Right cardiac atrium (tissue), 5 donors: ENCODE measurements at regions not wholly inside any gene's neighbourhood (a gene's known extent, or its start where the extent isn't known, plus 50 kb on each side); places are given as distances from the start of the nearest gene placed in this dataset.
A peak's percentile ranks its signal among the peaks of the same experiment; 100 is the strongest.
"Not testable (repeated sequence)": the region's sequence is repeated elsewhere in the genome, so short reads cannot be mapped to it uniquely, and the experiment has no call there.

ENCODE experiments used
- ATAC-seq, 2 donors: fragments of 200-7000 bp; cut with Tn5 transposase; one replicate each; pipeline versions ENCODE4 v1.8.0 to v1.9.1; 2020; ENCODE audit warnings: moderate library complexity in 2 of 2, mild to moderate bottlenecking in 1 of 2
- DNase-seq, 3 donors: peaks; one replicate each; pipeline ENCODE4 v3.0.0-alpha.2; 2020
- H3K27ac ChIP-seq: one replicate; pipeline ENCODE4 v1.5.1; 2013; ENCODE audit warnings: mild to moderate bottlenecking, low read length, control low read depth, moderate library complexity
- H3K27me3 ChIP-seq: one replicate; pipeline ENCODE4 v1.6.1; 2013; ENCODE audit not compliant: control insufficient read depth, insufficient read depth
- H3K4me1 ChIP-seq: one replicate; pipeline ENCODE4 v1.6.1; 2013; ENCODE audit warnings: low read length; ENCODE audit not compliant: control insufficient read depth, insufficient read depth
- H3K4me3 ChIP-seq: one replicate; pipeline ENCODE4 v1.5.1; 2013; ENCODE audit warnings: low read length, control low read depth
- H3K9me3 ChIP-seq: one replicate; pipeline ENCODE4 v1.6.1; 2013; ENCODE audit warnings: low read length; ENCODE audit not compliant: control insufficient read depth
- WGBS: extraction: QIAGEN DNeasy Blood & Tissue Kit; methylation state at CpG from one replicate; pipeline ENCODE4 v1.1.7; 2013; 5-methylcytosine and 5-hydroxymethylcytosine counted together
- intact Hi-C, 4 donors: fragments of 100-400 bp; cut with DNase I; formaldehyde crosslinking; loops; one replicate each; pipeline versions ENCODE4 v1.11.0 to v1.14.0; 2022 to 2023
- donor health status: healthy with polysubstance abuse.
- donor health status: DM: no; HTN: yes; CAD: no.
- donor health status: DM: no; HTN: no; CAD: no.
- donor health status: DM: no; HTN: yes; CAD: no; lungs with severe emphysema.
- donor health status: DM: yes; HTN: yes; CAD: no.

DNA sequence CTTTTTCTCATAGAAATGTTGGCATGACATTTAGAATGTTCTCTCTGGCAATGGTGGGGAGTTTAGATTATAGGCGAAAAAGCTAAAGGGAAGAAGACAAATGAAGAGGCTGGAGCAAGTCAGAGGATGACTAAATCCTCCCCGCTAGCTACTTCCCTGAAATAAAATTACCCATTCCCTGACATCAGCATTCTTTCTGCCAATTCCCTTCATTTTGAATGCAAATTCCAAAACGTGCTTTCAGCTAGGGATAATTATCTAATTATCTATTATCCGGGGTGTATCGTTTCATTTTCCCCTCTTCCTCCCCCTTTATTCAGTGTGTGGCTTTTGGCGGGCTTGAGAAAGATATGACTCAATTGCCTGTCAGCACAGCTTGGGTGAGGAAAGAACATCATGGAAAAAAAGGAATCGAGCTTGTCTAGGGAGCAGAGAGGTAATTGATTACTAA lies 672.3 kb downstream of the TNS3 start:
- Histone ChIP-seq H3K27me3 (no peaks in the 10 kb centered on the region), H3K4me1 (no peaks in the 10 kb centered on the region), H3K27ac (no peak overlapping the region), H3K4me3 (no peak overlapping the region), H3K9me3 (no peaks in the 10 kb centered on the region)
- no peak for ATAC-seq
- intact Hi-C loops = no loop called here
- DNase-seq = no peak
- WGBS = 40% methylated on average over 7 of the region's 7 CpGs

DNA sequence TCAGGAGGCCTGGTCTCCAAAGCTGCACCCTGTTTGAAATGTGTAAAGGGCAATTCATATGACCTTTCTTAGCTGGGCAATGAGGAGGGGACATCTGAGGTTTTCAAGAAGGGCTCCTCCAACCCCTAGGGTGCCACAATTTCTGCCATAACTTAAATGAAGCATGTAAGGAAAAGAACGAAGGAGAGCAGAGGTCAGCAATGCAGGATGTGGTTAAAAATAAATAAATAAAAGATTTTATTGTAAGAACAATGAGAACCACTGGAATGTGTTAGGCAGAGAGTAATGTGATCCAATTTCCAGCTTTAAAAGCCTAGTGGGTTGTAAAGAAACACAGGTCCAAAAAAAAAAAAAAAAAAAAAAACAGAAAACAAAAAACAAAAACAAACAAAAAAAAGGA lies 673.1 kb downstream of the TNS3 start:
- ATAC-seq (no peak), DNase-seq (no peak)
- Histone ChIP-seq H3K4me3 (no peak overlapping the region), H3K27ac (no peak overlapping the region), H3K9me3 (no peaks in the 10 kb centered on the region), H3K27me3 (no peaks in the 10 kb centered on the region), H3K4me1 (no peaks in the 10 kb centered on the region)
- WGBS = 65% methylated on average over 1 of the region's 1 CpG
- intact Hi-C loops = no loop called here

DNA sequence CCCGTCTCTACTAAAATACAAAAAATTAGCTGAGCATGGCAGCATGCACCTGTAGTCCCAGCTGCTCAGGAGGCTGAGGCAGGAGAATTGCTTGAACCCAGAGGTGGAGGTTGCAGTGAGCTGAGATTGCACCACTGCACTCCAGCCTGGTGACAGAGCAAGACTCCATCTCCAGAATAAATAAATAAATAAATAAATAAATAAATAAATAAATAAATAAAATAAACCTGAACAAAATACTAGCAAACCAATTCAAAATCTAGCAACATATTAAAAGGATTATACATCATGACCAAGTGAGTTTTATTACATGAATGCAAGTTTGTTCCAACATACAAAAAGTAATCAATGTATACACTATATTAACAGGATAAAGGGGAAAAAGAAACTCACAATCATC lies 677.4 kb downstream of the TNS3 start:
- H3K4me3 ChIP-seq, H3K4me1 ChIP-seq, DNase-seq, H3K27me3 ChIP-seq, intact Hi-C loops, H3K9me3 ChIP-seq, ATAC-seq, H3K27ac ChIP-seq: not testable (repeated sequence)
- 92% methylated on average over 1 of the region's 1 CpG for WGBS

DNA sequence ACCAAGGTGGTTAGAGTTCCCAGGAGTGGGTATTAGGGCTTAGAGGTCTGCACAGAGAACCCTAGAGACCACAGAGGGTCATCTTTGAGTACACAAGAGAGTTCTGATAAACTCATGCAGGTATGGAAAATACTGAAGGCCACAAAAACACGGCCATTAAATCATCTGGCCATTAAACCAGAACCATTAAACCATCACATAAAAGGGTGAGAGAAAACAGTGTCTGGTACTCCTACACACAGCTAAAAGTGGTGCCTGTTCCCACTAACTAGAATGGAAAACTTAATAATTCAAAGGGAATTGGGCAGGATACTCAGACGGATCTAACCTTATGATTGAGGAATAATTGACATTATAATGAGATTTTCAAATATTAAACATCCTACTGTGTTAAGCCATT lies 679.4 kb downstream of the TNS3 start:
- H3K9me3 ChIP-seq = no peaks in the 10 kb centered on the region
- H3K27me3 ChIP-seq = no peaks in the 10 kb centered on the region
- no peak for DNase-seq
- intact Hi-C loops = no loop called here
- no peaks in the 10 kb centered on the region for H3K4me1 ChIP-seq
- H3K4me3 ChIP-seq = no peak overlapping the region
- 89% methylated on average over 2 of the region's 2 CpGs for WGBS
- no peak for ATAC-seq
- no peak overlapping the region for H3K27ac ChIP-seq

DNA sequence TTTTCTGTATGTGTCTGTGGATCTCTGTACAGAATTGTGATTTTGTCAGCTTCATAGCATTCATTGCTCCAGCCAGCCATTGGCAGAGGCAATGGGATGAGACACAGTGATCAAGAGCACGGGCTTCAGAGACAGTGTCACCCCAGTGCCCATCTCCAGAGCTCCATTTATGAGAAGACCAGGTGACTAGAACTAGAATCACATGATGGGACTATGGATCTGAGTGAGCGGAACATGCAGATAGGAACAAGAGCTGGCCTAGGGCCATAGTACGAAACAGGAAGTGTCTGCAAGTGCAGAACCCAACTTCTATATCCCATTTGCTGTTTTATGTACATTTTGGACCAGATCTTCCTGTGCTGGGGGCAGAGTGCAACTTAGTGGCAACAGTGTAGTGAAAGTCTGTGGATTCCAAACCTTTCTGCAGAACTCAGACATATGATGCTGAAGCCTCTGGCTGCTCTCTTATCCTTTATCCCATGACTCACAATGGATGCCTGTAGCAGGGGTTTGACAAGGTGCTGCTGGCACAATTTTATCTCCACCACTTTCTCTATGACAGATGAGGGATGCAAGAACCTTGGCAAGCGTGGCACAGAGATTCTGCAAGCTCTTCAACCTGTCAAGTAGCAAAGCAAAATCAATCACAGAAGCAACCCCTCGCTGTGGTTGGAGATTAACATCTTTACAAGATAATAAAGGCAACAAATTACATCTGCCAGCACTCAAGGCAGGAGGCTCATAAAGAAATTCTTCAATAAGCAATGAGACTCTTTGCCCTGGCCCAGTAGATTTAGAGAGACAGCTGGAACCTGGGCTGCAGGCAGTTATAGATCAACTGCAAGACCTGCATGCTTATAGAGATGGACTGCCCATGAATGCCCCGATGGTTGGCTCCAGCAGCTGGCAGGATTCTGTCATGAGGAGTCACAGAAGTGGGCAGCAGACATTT lies 681.3 kb downstream of the TNS3 start:
- WGBS = 53% methylated on average over 6 of the region's 6 CpGs
- Histone ChIP-seq H3K9me3 (no peaks in the 10 kb centered on the region), H3K27me3 (no peaks in the 10 kb centered on the region), H3K4me3 (no peak overlapping the region), H3K27ac (no peak overlapping the region), H3K4me1 (no peaks in the 10 kb centered on the region)
- DNase-seq = peak in 2 of 3 donors; percentile 19 to 56
- intact Hi-C loops = no loop called here
- ATAC-seq = peak; percentile 88 to 91

DNA sequence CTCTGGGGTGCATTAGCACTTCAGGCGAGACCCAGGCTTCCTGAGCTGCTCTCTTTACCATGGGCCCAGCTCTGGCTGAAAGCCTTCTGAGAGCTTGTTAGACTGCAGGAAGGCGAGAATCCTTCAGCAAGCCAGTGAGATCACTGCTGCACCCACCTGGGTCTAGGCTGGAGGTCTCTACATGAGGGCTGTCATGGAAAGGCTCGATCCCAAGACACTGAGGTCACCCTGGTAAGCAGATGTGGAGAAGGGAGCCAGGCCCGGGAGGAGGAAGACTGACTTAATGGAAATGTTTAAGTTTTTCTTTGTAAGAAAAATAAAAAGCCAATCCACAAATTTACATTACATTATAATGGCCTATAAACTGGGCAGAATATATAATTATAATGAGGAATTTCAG lies 684.5 kb downstream of the TNS3 start:
- Histone ChIP-seq H3K27ac (no peak overlapping the region), H3K4me3 (no peak overlapping the region), H3K9me3 (no peaks in the 10 kb centered on the region), H3K4me1 (no peaks in the 10 kb centered on the region), H3K27me3 (no peaks in the 10 kb centered on the region)
- 83% methylated on average over 4 of the region's 4 CpGs for WGBS
- no peak for ATAC-seq
- intact Hi-C loops = no loop called here
- DNase-seq = no peak

DNA sequence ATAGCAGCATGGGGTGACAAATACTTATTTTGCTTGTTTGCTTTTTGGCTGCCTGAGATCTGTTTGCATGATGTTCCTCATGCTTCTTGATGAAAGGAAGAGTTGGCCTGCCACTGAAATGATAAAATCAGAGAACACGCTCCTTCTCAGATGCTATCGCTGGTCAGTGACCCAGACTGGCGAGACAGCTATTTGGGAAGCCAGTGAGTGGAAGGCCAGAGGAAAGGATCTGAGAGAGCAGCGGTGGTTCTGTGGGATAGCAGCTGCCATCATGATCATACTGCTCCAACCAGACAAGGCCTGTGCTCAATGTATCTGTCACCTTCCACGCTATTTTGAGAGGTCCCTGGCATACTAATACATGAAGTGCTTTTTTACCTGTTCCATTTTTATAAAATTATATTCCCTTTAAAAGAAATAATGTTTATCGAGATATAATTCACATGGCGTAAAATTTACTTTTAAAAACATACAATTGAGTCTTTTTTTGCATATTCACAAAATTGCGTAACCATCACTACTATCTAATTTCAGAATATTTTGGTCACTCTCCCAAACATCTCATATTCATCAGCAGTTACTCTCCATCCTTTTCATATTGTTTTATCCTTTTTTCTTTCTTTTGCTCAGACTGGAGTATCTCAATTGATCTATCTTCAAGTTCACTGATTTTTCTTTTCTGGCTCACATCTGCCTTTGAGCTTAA lies 695.1 kb downstream of the TNS3 start:
- H3K27ac ChIP-seq = no peak overlapping the region
- H3K4me1 ChIP-seq = no peaks in the 10 kb centered on the region
- DNase-seq (no peak), ATAC-seq (no peak)
- H3K27me3 ChIP-seq = no peaks in the 10 kb centered on the region
- 61% methylated on average over 8 of the region's 8 CpGs for WGBS
- no peak overlapping the region for H3K4me3 ChIP-seq
- H3K9me3 ChIP-seq = peaks cover 2% of the 10 kb centered on the region
- intact Hi-C loops = no loop called here

DNA sequence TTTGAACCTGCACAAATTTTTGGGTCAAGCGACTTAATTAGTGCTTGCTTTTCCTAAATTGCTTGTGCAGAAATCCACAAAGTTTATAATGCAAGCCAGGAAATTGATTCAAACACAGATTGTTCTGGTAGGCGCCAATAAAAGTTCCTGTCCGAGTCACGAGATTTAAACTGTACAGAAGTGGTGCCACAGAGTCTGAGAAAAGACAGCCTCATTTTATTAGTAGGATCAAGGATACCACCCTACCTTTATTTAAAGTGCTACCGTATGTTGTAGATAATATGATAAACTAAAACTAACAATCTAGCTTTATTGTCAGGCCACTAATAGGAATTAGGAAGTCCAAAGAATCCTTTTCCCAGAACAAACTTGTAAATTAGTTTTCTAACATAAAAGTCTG lies 696.7 kb downstream of the TNS3 start:
- no peak for DNase-seq
- no peaks in the 10 kb centered on the region for H3K27me3 ChIP-seq
- 71% methylated on average over 5 of the region's 5 CpGs for WGBS
- intact Hi-C loops = no loop called here
- H3K27ac ChIP-seq = no peak overlapping the region
- no peak overlapping the region for H3K4me3 ChIP-seq
- peaks cover 2% of the 10 kb centered on the region for H3K9me3 ChIP-seq
- no peak for ATAC-seq
- peaks cover 1% of the 10 kb centered on the region for H3K4me1 ChIP-seq

DNA sequence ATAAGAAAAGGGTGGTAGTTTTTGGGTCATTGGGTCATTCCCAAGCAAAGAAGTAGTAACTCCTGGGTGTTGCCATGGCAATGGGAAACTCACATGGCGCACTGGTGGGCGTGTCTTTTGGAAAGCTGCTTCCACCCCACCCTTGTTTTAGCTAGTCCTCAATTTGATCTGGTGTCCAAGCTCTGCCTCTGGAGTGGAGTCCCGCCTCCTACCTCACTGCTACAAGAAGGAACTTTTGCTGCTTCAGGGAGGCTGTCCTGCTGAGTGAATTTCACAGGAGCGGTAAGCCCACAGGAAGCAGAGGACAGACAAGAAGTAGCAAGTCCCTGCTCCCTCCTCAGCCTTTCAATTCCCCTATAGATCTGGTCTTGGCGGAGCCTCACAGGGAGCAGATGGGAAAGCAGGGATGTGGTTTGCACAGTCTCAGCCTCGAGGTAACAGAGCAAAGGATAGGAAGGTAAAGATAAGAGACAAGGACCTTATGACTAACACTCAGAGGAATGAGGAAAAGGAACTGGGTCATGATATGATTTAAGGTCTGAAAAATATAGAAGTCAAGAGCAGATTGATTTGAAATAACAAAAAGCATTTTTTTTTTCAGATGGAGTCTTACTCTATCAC lies 700.3 kb downstream of the TNS3 start:
- no peak for DNase-seq
- Histone ChIP-seq H3K27me3 (no peaks in the 10 kb centered on the region), H3K4me3 (no peak overlapping the region), H3K4me1 (peaks cover 1% of the 10 kb centered on the region), H3K9me3 (peaks cover 1% of the 10 kb centered on the region), H3K27ac (no peak overlapping the region)
- WGBS = 77% methylated on average over 6 of the region's 6 CpGs
- no peak for ATAC-seq
- intact Hi-C loops = no loop called here

DNA sequence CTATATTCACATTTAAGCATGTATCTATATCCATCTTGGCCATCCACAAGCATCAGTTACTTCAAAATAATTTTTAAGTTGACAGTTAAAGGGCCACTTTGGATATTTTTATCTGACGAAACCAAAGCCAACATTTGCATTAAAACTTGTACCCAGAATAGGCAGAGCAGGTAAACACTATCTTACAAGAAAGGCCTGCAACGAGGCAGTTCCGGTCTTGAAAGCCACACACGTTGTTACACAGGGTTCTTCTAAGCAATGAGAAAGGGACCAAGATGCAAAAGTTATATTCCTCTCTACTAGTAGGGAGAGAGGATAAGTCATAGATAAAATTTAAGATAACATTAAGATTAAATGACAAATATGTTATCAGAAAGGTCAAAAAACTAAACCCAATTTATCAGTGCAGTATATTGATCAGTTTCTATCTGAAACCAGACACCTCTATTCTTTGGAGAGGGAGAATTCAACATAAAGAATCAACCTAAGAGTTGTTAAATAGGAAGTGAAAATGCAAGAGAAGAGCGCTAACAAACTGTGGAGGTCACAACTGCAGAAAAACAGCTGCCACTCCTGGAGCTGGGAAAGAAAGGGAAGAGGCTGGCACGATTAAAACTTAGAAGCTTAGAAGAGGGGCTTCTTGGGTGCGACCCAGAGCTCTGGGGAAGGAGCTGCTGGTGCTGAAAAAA lies 701.3 kb downstream of the TNS3 start:
- ATAC-seq = no peak
- Histone ChIP-seq H3K4me3 (no peak overlapping the region), H3K4me1 (peaks cover 1% of the 10 kb centered on the region), H3K27ac (no peak overlapping the region), H3K9me3 (no peaks in the 10 kb centered on the region), H3K27me3 (no peaks in the 10 kb centered on the region)
- intact Hi-C loops = no loop called here
- 69% methylated on average over 7 of the region's 7 CpGs for WGBS
- DNase-seq = no peak
